ENCODE measurements at regions not wholly inside any gene's neighbourhood (a gene's known extent, or its start where the extent isn't known, plus 50 kb on each side); places are given as distances from the start of the nearest gene placed in this dataset.

GRCh38 chr6:120026791-120027190, 677.2 kb upstream of the MAN1A1 start:
- no peak for DNase-seq

- no peak for DNase-seq
Measured at GRCh38 chr6:120010075-120010474, 660.5 kb upstream of the MAN1A1 start.

- no peak for DNase-seq
Measured at GRCh38 chr6:120005292-120005976, 655.9 kb upstream of the MAN1A1 start.

- no peak for DNase-seq
Measured at GRCh38 chr6:119986934-119987549, 637.5 kb upstream of the MAN1A1 start.

GRCh38 chr6:119985952-119986736, 636.6 kb upstream of the MAN1A1 start:
- DNase-seq: no peak

- DNase-seq: no peak
Measured at GRCh38 chr6:119980802-119981201, 631.2 kb upstream of the MAN1A1 start.

- DNase-seq: no peak
Measured at GRCh38 chr6:119979862-119980261, 630.3 kb upstream of the MAN1A1 start.

GRCh38 chr6:119978274-119978889, 628.8 kb upstream of the MAN1A1 start:
- peak in 1 of 2 experiments; percentile 22 for DNase-seq

- DNase-seq: no peak
Measured at GRCh38 chr6:119974430-119975159, 625.0 kb upstream of the MAN1A1 start.

- DNase-seq: no peak
Measured at GRCh38 chr6:119966484-119966883, 616.9 kb upstream of the MAN1A1 start.

- DNase-seq: no peak
Measured at GRCh38 chr6:119965900-119966299, 616.3 kb upstream of the MAN1A1 start.

- no peak for DNase-seq
Measured at GRCh38 chr6:119965008-119965407, 615.4 kb upstream of the MAN1A1 start.

- DNase-seq: no peak
Measured at GRCh38 chr6:119962505-119962904, 612.9 kb upstream of the MAN1A1 start.

- DNase-seq: no peak
Measured at GRCh38 chr6:119961450-119961849, 611.9 kb upstream of the MAN1A1 start.

- DNase-seq: no peak
Measured at GRCh38 chr6:119960456-119960855, 610.9 kb upstream of the MAN1A1 start.

GRCh38 chr6:119960036-119960435, 610.5 kb upstream of the MAN1A1 start:
- no peak for DNase-seq

- DNase-seq: no peak
Measured at GRCh38 chr6:119957195-119957594, 607.6 kb upstream of the MAN1A1 start.

GRCh38 chr6:119952696-119953095, 603.1 kb upstream of the MAN1A1 start:
- DNase-seq: no peak

- DNase-seq: no peak
Measured at GRCh38 chr6:119950681-119951080, 601.1 kb upstream of the MAN1A1 start.

GRCh38 chr6:119942078-119942752, 592.7 kb upstream of the MAN1A1 start:
- DNase-seq: no peak

- no peak for DNase-seq
Measured at GRCh38 chr6:119938752-119939151, 589.2 kb upstream of the MAN1A1 start.

- no peak for DNase-seq
Measured at GRCh38 chr6:119934816-119935215, 585.3 kb upstream of the MAN1A1 start.

Data from NCI-H526 (cell line).